K562 (cell line): ENCODE measurements at regions not wholly inside any gene's neighbourhood (a gene's known extent, or its start where the extent isn't known, plus 50 kb on each side); places are given as distances from the start of the nearest gene placed in this dataset.

Source experiments
- ATAC-seq: fragments of 200-7000 bp; cut with Tn5 transposase; 3 replicates; pipeline ENCODE4 v1.9.1; 2020; ENCODE audit warnings: moderate library complexity
- BruUV-seq: library from RNA; stranded (reverse); fragments of 400-500 nt; replicated peaks from 2 replicates; lab custom pipeline; 2021; lab: Mats Ljungman, UMichigan
- CTCF ChIA-PET: fragments of 300-600 bp; formaldehyde crosslinking; extraction: SDS; loops from one replicate; lab custom pipeline; 2021; ENCODE audit warnings: low intra/inter-chr PET ratio; lab: Yijun Ruan, JAX
- POLR2A ChIA-PET: fragments of 300-600, 350-650 bp; sonication (Branson Sonifier 250); formaldehyde crosslinking; extraction: SDS; loops from one replicate; lab custom pipeline; 2021; ENCODE audit warnings: antibody characterized with exemption, inconsistent platforms; lab: Yijun Ruan, JAX
- DNase-seq, 4 experiments: peaks; one replicate each; pipeline versions ENCODE4 v3.0.0 to v3.0.0-alpha.2; 2011 to 2018; ENCODE audit warnings: low spot score in 3 of 4, mixed read lengths in 3 of 4; ENCODE audit errors: extremely low read depth in 1 of 4
- FAIRE-seq: peaks from 2 replicates; lab custom pipeline; 2011; peaks lifted over from hg19 to GRCh38; lab: Jason Lieb, UNC
- H2AFZ ChIP-seq: 2 replicates; pipeline ENCODE4 v1.6.0; 2011; ENCODE audit warnings: low read depth, low read length, control low read depth, inconsistent platforms
- H3K27ac ChIP-seq: fragments of 200-600 bp; 3 replicates; pipeline ENCODE4 v1.8.0; 2011; ENCODE audit warnings: low read depth, mild to moderate bottlenecking, control low read depth, inconsistent platforms, low read length, moderate library complexity, mixed read lengths; ENCODE audit errors: extremely low read depth
- H3K27me3 ChIP-seq, 2 experiments: fragments of 300-600 bp in 1 of 2; 2 replicates in 1 of 2; 3 replicates in 1 of 2; pipeline versions ENCODE4 v1.6.0 to v1.8.0; 2011; ENCODE audit warnings: inconsistent platforms in 2 of 2, low read length in 2 of 2, mild to moderate bottlenecking in 1 of 2, mixed read lengths in 1 of 2, moderate library complexity in 1 of 2; ENCODE audit not compliant: control insufficient read depth in 2 of 2, insufficient read depth in 2 of 2
- H3K36me3 ChIP-seq: fragments of 300-600 bp; 3 replicates; pipeline ENCODE4 v1.8.0; 2011; ENCODE audit warnings: mild to moderate bottlenecking, low read length, inconsistent platforms; ENCODE audit not compliant: control insufficient read depth, insufficient read depth
- H3K4me1 ChIP-seq, 2 experiments: fragments of 200-600 bp in 1 of 2; replicated peaks in 1 of 2; 2 replicates in 1 of 2; 3 replicates in 1 of 2; pipeline versions ENCODE4 v1.5.1 to v1.8.0; 2011; ENCODE audit warnings: inconsistent platforms in 2 of 2, low read length in 2 of 2, mild to moderate bottlenecking in 1 of 2, mixed read lengths in 1 of 2, moderate library complexity in 1 of 2; ENCODE audit not compliant: control insufficient read depth in 2 of 2, insufficient read depth in 2 of 2
- H3K4me2 ChIP-seq: 2 replicates; pipeline ENCODE4 v1.6.1; 2011; ENCODE audit warnings: low read length, control low read depth, inconsistent platforms, mixed read lengths; ENCODE audit not compliant: insufficient read depth
- H3K4me3 ChIP-seq: fragments of 200-600 bp; sonication (generic), shearing (Covaris generic); 2 replicates; pipeline ENCODE4 v1.5.1; 2016; ENCODE audit warnings: control low read depth, inconsistent platforms
- H3K79me2 ChIP-seq: fragments of 200-600 bp; 3 replicates; pipeline ENCODE4 v1.8.0; 2011; ENCODE audit warnings: low read length, inconsistent platforms; ENCODE audit not compliant: control insufficient read depth, insufficient read depth
- H3K9ac ChIP-seq, 2 experiments: 2 replicates each; pipeline versions ENCODE4 v1.6.0 to v1.6.1; 2011; ENCODE audit warnings: low read depth in 2 of 2, low read length in 2 of 2, control low read depth in 1 of 2, inconsistent platforms in 1 of 2, mild to moderate bottlenecking in 1 of 2, mixed read lengths in 1 of 2; ENCODE audit not compliant: insufficient read depth in 1 of 2
- H3K9me1 ChIP-seq: one replicate; pipeline ENCODE4 v1.6.0; 2011; ENCODE audit warnings: inconsistent platforms, mild to moderate bottlenecking, low read length, moderate library complexity; ENCODE audit not compliant: control insufficient read depth, insufficient read depth
- H3K9me3 ChIP-seq: replicated peaks from 2 replicates; pipeline ENCODE4 v1.5.1; 2011; ENCODE audit warnings: low read depth, low read length, inconsistent platforms; ENCODE audit not compliant: control insufficient read depth, insufficient read depth
- H4K20me1 ChIP-seq: replicated peaks from 2 replicates; pipeline ENCODE4 v1.6.1; 2011; ENCODE audit warnings: low read length, inconsistent platforms, mixed read lengths; ENCODE audit not compliant: control insufficient read depth, insufficient read depth
- CHD1 ChIP-seq: fragments of 200-600 bp; sonication (generic); IDR thresholded peaks from one replicate; pipeline ENCODE4 v1.6.1; 2012; ENCODE audit warnings: mild to moderate bottlenecking, moderate library complexity, low read length, inconsistent platforms
- GATA2 ChIP-seq: sonication (generic); formaldehyde crosslinking; IDR thresholded peaks from 2 replicates; pipeline ENCODE4 v1.4.0; 2020; ENCODE audit warnings: mild to moderate bottlenecking, missing genetic modification reagents
- L3MBTL2 ChIP-seq: fragments of 450-650 bp; IDR thresholded peaks from 2 replicates; pipeline ENCODE4 v1.6.1; 2016; ENCODE audit warnings: mild to moderate bottlenecking, moderate library complexity
- NCOA1 ChIP-seq: fragments of 450-650 bp; IDR thresholded peaks from 2 replicates; pipeline ENCODE4 v1.6.1; 2016; ENCODE audit warnings: low read depth
- NEUROD1 ChIP-seq: fragments of 150-350 bp; IDR thresholded peaks from 2 replicates; pipeline ENCODE4 v1.6.1; 2014; ENCODE audit warnings: borderline replicate concordance, low read length, low read depth; ENCODE audit not compliant: partially characterized antibody
- PKNOX1 ChIP-seq: fragments of 450-650 bp; IDR thresholded peaks from 2 replicates; pipeline ENCODE4 v1.6.1; 2016
- PURB ChIP-seq: sonication (generic); formaldehyde crosslinking; IDR thresholded peaks from 2 replicates; pipeline ENCODE4 v1.9.0; 2021; ENCODE audit warnings: low read depth, mild to moderate bottlenecking, missing genetic modification reagents
- SMARCA5 ChIP-seq: fragments of 450-650 bp; IDR thresholded peaks from 2 replicates; pipeline ENCODE4 v1.6.1; 2016
- SUPT5H ChIP-seq: fragments of 450-650 bp; IDR thresholded peaks from 2 replicates; pipeline ENCODE4 v1.6.1; 2016
- TCFL5 ChIP-seq: fragments of 250-450 bp; sonication (Bioruptor Pico); conservative IDR thresholded peaks from 2 replicates; pipeline ENCODE4 v1.6.1; 2021; ENCODE audit warnings: mild to moderate bottlenecking, moderate library complexity, matching md5 sums
- THAP7 ChIP-seq: fragments of 250-450 bp; sonication (Bioruptor Pico); IDR thresholded peaks from 2 replicates; pipeline ENCODE4 v1.5.0; 2021
- ZBTB1 ChIP-seq: sonication (generic); formaldehyde crosslinking; IDR thresholded peaks from 2 replicates; pipeline ENCODE4 v1.8.1; 2023; ENCODE audit warnings: missing genetic modification reagents, low read depth, mild to moderate bottlenecking, borderline replicate concordance
- ZBTB49 ChIP-seq: sonication (generic); formaldehyde crosslinking; IDR thresholded peaks from 2 replicates; pipeline ENCODE4 v1.8.0; 2022; ENCODE audit warnings: missing genetic modification reagents, mild to moderate bottlenecking, borderline replicate concordance
- ZNF134 ChIP-seq: fragments of 250-450 bp; sonication (Bioruptor Pico); conservative IDR thresholded peaks from 2 replicates; pipeline ENCODE4 v1.4.0; 2020
- ZNF41 ChIP-seq: fragments of 250-450 bp; sonication (Bioruptor Pico); conservative IDR thresholded peaks from 2 replicates; pipeline ENCODE4 v1.4.0; 2020; ENCODE audit warnings: mild to moderate bottlenecking
- WGBS: fragments of 100-300 bp; shearing (Covaris generic); methylation state at CpG from one replicate; pipeline ENCODE4 v1.1.6; 2016; ENCODE audit warnings: low coverage, mixed read lengths; ENCODE audit not compliant: insufficient coverage; ENCODE audit errors: missing lambda C conversion rate; 5-methylcytosine and 5-hydroxymethylcytosine counted together
- in situ Hi-C: fragments of 300-500 bp; cut with MboI; formaldehyde crosslinking; loops from 4 replicates; pipeline ENCODE4 v1.15.0; 2018; ENCODE audit warnings: inconsistent platforms, mixed read lengths
- intact Hi-C: fragments of 100-400 bp; cut with micrococcal nuclease; formaldehyde crosslinking; loops from 2 replicates; pipeline ENCODE4 v1.14.2; 2022

- H3K4me2 ChIP-seq: no peak overlapping the region
- no peak overlapping the region for H3K27ac ChIP-seq
- POLR2A ChIA-PET: no interaction called here
- DNase-seq: no peak
- H3K4me3 ChIP-seq: no peak overlapping the region
- H3K79me2 ChIP-seq: no peaks in the 10 kb centered on the region
- no peaks in the 10 kb centered on the region for H4K20me1 ChIP-seq
- ATAC-seq: no peak
- peaks cover 2 to 12% of the 10 kb centered on the region in 2 experiments; a peak in 2 of 5 replicates for H3K27me3 ChIP-seq
- H3K9ac ChIP-seq: no peak overlapping the region
- CTCF ChIA-PET: interaction anchor here (0.6 kb wide), 1 partner anchor 451 kb away, joined by 3 read pairs; no protein-coding TSS in a partner anchor
- in situ Hi-C loops (no loop called here), intact Hi-C loops (no loop called here)
- TF ChIP-seq ZBTB1 (CRISPR knock-in tag): no peak
- no peak for TF ChIP-seq CHD1
- no peak for TF ChIP-seq ZBTB49
- no peak for TF ChIP-seq GATA2 (CRISPR knock-in tag)
- TF ChIP-seq NCOA1: no peak
- no peak for TF ChIP-seq ZNF134
- TF ChIP-seq PKNOX1: no peak
- no peak for TF ChIP-seq SMARCA5
- TF ChIP-seq THAP7 (CRISPR knock-in tag): no peak
- TF ChIP-seq L3MBTL2: no peak
- TF ChIP-seq SUPT5H: no peak
- no peak for TF ChIP-seq ZNF41
- no peak for TF ChIP-seq TCFL5 (CRISPR knock-in tag)
- TF ChIP-seq PURB (CRISPR knock-in tag): no peak
- TF ChIP-seq NEUROD1: no peak
- BruUV-seq: no TSS peak
- H2AFZ ChIP-seq: no peak overlapping the region
- H3K9me1 ChIP-seq: no peaks in the 10 kb centered on the region
- H3K36me3 ChIP-seq: no peaks in the 10 kb centered on the region
- no peaks in the 10 kb centered on the region for H3K9me3 ChIP-seq
- 3% methylated on average over 2 of the region's 2 CpGs for WGBS
- FAIRE-seq: no peak
- H3K4me1 ChIP-seq: no peaks in the 10 kb centered on the region; a peak in 1 of 5 replicates
Observed at GRCh38 chr20:52031206-52031562, 160.4 kb downstream of the ZFP64 start.
